HFFc6 (cell line): ENCODE measurements at regions not wholly inside any gene's neighbourhood (a gene's known extent, or its start where the extent isn't known, plus 50 kb on each side); places are given as distances from the start of the nearest gene placed in this dataset.
"Not testable (repeated sequence)": the region's sequence is repeated elsewhere in the genome, so short reads cannot be mapped to it uniquely, and the experiment has no call there.

ENCODE experiments used
- DNase-seq: peaks from one replicate; pipeline ENCODE4 v3.0.0-alpha.2; 2018
- H3K27ac Mint-ChIP-seq: 2 replicates; pipeline ENCODE4 v1.8.0; 2020; ENCODE audit warnings: mild to moderate bottlenecking, mixed read lengths
- H3K27me3 Mint-ChIP-seq: 2 replicates; pipeline ENCODE4 v1.8.0; 2021; ENCODE audit warnings: mild to moderate bottlenecking, moderate library complexity, mixed read lengths; ENCODE audit not compliant: insufficient read depth
- H3K36me3 Mint-ChIP-seq: 2 replicates; pipeline ENCODE4 v1.8.0; 2021; ENCODE audit warnings: low read depth, mixed read lengths
- H3K4me1 Mint-ChIP-seq: 2 replicates; pipeline ENCODE4 v1.8.0; 2020; ENCODE audit warnings: low read depth, mixed read lengths
- H3K4me3 Mint-ChIP-seq: 2 replicates; pipeline ENCODE4 v1.8.0; 2020; ENCODE audit warnings: mild to moderate bottlenecking, moderate library complexity, mixed read lengths
- H3K9me3 Mint-ChIP-seq: 2 replicates; pipeline ENCODE4 v1.8.0; 2020; ENCODE audit warnings: mild to moderate bottlenecking, mixed read lengths
- TF ChIP-seq, protein P1 (sequence below): fragments of 200-600 bp; sonication (generic); IDR thresholded peaks from 2 replicates; pipeline ENCODE4 v1.5.0; 2021; ENCODE audit warnings: antibody characterized with exemption, mild to moderate bottlenecking

DNA sequence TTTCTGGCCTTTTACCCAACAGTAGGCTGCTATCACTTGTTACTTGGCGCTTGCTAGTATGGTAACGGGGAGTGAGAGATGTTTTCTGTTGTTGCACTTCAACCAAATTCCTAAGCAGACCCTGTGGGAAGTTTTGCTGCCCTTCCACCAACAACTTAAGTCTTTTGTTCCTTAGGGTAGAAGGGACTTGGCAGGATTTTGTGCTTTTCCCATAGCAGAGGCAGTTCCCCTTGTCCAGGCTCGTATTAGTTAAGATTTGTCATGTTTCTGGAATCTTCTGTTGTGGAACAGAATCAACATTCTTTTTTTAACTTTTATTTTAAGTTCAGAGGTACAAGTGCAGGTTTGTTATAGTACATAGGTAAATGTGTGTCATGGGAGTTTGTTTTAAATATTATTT lies 73.2 kb upstream of the SGIP1 start:
- DNase-seq = no peak
- H3K9me3 Mint-ChIP-seq = peaks cover 43% of the 10 kb centered on the region
- H3K27me3 Mint-ChIP-seq = no peaks in the 10 kb centered on the region
- no peak overlapping the region for H3K4me3 Mint-ChIP-seq
- H3K36me3 Mint-ChIP-seq = peaks cover 57% of the 10 kb centered on the region
- peak overlapping the region; percentile 45; the same call in 1 of the 2 replicates for H3K27ac Mint-ChIP-seq
- TF ChIP-seq, protein P1, sequence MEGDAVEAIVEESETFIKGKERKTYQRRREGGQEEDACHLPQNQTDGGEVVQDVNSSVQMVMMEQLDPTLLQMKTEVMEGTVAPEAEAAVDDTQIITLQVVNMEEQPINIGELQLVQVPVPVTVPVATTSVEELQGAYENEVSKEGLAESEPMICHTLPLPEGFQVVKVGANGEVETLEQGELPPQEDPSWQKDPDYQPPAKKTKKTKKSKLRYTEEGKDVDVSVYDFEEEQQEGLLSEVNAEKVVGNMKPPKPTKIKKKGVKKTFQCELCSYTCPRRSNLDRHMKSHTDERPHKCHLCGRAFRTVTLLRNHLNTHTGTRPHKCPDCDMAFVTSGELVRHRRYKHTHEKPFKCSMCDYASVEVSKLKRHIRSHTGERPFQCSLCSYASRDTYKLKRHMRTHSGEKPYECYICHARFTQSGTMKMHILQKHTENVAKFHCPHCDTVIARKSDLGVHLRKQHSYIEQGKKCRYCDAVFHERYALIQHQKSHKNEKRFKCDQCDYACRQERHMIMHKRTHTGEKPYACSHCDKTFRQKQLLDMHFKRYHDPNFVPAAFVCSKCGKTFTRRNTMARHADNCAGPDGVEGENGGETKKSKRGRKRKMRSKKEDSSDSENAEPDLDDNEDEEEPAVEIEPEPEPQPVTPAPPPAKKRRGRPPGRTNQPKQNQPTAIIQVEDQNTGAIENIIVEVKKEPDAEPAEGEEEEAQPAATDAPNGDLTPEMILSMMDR = no peak
- H3K4me1 Mint-ChIP-seq = peaks cover 61% of the 10 kb centered on the region

DNA sequence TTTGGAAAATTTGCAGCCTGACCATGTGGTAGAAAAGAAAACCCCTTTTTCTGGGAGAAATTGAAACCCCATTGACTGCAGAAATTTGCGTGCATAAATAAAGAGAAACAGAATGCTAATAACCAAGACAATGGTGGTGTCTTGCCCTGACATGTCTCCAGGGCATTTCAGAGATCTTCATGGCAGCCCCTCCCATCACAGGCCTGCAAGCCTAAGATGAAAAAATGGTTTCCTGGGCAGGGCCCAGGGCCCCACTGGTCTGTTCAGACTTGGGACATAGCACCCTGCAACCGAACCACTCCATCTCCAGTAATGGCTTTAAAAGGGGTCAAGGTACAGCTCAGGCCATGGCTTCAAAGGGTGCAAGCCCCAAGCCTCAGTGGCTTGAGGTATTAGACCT lies 71.6 kb upstream of the SGIP1 start:
- Mint-ChIP-seq H3K4me1 (peaks cover 76% of the 10 kb centered on the region), H3K27me3 (no peaks in the 10 kb centered on the region)

DNA sequence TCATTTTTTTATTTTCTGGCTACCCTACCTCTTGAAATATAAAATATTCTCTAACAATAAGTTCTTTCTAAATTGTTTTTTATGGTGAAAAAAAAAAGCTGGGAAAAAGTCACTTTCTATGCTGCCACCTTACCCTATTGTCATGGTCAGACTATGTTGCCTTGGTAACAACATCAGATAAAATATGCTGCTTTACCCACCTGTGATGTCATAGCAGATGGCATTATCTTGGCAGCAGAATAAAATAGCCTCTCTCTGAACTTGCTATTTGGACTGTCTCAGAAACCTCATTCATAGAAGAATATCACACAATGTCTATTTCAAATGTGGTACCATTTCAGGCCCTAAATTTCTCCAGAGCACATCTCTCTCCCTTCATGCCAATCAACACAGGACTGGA lies 69.6 kb upstream of the SGIP1 start:
- peak overlapping the region; percentile 99 for H3K27ac Mint-ChIP-seq
- TF ChIP-seq, protein P1 = no peak
- peak overlapping the region; percentile 75; the same call in 1 of the 2 replicates for H3K4me3 Mint-ChIP-seq

More for the DNA sequence above, 71.6 kb upstream of the SGIP1 start:
- peak overlapping the region; percentile 54; the same call in 1 of the 2 replicates for H3K27ac Mint-ChIP-seq
- TF ChIP-seq, protein P1 = no peak
- peaks cover 43% of the 10 kb centered on the region for H3K9me3 Mint-ChIP-seq
- H3K4me3 Mint-ChIP-seq = no peak overlapping the region
- H3K36me3 Mint-ChIP-seq = peaks cover 57% of the 10 kb centered on the region
- no peak for DNase-seq

DNA sequence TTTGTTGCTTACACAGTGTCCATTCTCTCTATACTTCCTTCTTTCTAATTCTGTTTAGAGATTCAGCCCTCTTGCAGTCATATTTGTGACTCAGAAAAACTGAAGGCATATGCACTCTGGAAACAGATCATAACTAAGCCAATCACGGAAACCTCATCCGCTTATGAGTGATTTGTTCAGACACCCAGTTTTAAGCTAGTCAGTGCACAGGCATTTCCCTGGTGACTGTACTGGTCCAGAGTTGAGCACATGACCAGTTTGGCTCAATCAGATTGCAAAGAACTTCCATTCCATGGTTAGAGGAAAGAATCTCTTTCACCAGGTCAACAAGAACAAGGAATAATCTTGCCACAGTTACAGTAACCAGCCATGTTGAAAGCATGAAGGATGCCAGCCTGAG lies 69.2 kb upstream of the SGIP1 start:
- Mint-ChIP-seq H3K27ac (peak overlapping the region; percentile 99), H3K27me3 (no peaks in the 10 kb centered on the region)
- TF ChIP-seq, protein P1 = no peak

More for the DNA sequence above, 69.6 kb upstream of the SGIP1 start:
- Mint-ChIP-seq H3K36me3 (peaks cover 63% of the 10 kb centered on the region), H3K4me1 (peaks cover 96% of the 10 kb centered on the region), H3K9me3 (peaks cover 43% of the 10 kb centered on the region), H3K27me3 (no peaks in the 10 kb centered on the region)
- DNase-seq = peak; percentile 47

DNA sequence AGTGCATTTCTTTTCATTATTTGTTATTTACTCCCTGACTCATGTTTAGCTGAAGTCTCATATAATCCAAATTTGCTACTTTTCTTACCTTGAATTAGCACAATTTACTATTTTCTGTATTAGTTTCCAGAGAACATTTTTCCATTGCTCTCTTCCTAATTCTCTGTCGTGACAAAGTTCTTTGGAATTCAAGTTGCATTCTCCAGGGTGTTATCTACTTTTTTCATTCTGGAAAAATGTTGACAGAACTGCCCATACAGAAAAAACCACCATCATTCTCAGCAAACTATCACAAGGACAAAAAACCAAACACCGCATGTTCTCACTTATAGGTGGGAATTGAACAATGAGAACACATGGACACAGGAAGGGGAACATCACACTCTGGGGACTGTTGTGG lies 67.3 kb upstream of the SGIP1 start:
- H3K27me3 Mint-ChIP-seq = not testable (repeated sequence)
- Mint-ChIP-seq H3K9me3 (peaks cover 22% of the 10 kb centered on the region), H3K4me3 (peak overlapping the region; percentile 37), H3K4me1 (peaks cover 79% of the 10 kb centered on the region), H3K27ac (peak overlapping the region; percentile 99), H3K36me3 (peaks cover 41% of the 10 kb centered on the region)
- DNase-seq = peak; percentile 71

More for the DNA sequence above, 69.2 kb upstream of the SGIP1 start:
- peaks cover 58% of the 10 kb centered on the region for H3K36me3 Mint-ChIP-seq
- DNase-seq = peak; percentile 98
- H3K4me3 Mint-ChIP-seq = peak overlapping the region; percentile 75
- H3K4me1 Mint-ChIP-seq = peaks cover 96% of the 10 kb centered on the region
- H3K9me3 Mint-ChIP-seq = peaks cover 39% of the 10 kb centered on the region

DNA sequence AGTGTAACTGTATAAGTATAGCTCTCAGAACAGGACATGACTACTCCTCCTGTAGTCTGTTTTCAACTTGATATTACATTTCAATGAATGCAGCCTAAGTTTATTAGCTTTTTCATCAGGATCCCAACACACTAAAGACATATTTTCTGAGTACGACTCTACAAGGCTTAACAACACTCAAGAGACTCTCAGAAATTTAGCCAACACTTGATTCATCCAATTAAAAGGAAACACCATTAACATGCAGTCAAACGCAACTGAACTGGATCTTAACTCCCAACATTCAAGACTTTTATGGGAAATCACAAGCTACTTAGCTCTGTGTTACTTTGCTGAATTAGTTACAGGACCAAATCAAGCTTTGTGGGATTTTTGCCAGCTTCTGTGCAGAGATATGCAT lies 65.2 kb upstream of the SGIP1 start:
- Mint-ChIP-seq H3K9me3 (peaks cover 2% of the 10 kb centered on the region), H3K27ac (peak overlapping the region; percentile 81), H3K27me3 (no peaks in the 10 kb centered on the region; the same call in 1 of the 2 replicates), H3K36me3 (peaks cover 25% of the 10 kb centered on the region), H3K4me3 (no peak overlapping the region), H3K4me1 (peaks cover 62% of the 10 kb centered on the region)
- TF ChIP-seq, protein P1 = no peak
- no peak for DNase-seq
